ENCODE measurements at regions not wholly inside any gene's neighbourhood (a gene's known extent, or its start where the extent isn't known, plus 50 kb on each side); places are given as distances from the start of the nearest gene placed in this dataset.

- TF ChIP-seq POLR2A (IDR thresholded peaks at IDR 0.05): no peak
- no peak for TF ChIP-seq CTCF (IDR thresholded peaks at IDR 0.05 in 4 of 5, conservative IDR thresholded peaks at IDR 0.05 in 1 of 5)
Measured at GRCh38 chr5:100746730-100747129, 156.4 kb downstream of the ST8SIA4 start.
